GM12878 (cell line): ENCODE measurements at regions not wholly inside any gene's neighbourhood (a gene's known extent, or its start where the extent isn't known, plus 50 kb on each side); places are given as distances from the start of the nearest gene placed in this dataset.

ENCODE experiments used
- E2F4 ChIP-seq: IDR thresholded peaks from 2 replicates; pipeline ENCODE4 v1.6.1; 2012; ENCODE audit warnings: low read depth, low read length, improper control_type of control experiment
- PBX3 ChIP-seq: IDR thresholded peaks from 2 replicates; pipeline ENCODE4 v1.6.1; 2011; ENCODE audit warnings: mild to moderate bottlenecking, low read depth, low read length, moderate library complexity; ENCODE audit not compliant: insufficient replicate concordance

GRCh38 chr3:18097989-18098388 lies 327.1 kb downstream of the SATB1 start:
- no peak for TF ChIP-seq E2F4
- no peak for TF ChIP-seq PBX3
